DND-41 (cell line): ENCODE measurements at regions not wholly inside any gene's neighbourhood (a gene's known extent, or its start where the extent isn't known, plus 50 kb on each side); places are given as distances from the start of the nearest gene placed in this dataset.

Experiments
- ATAC-seq: fragments of 200-7000 bp; cut with Tn5 transposase; 3 replicates; pipeline ENCODE4 v1.9.1; 2021; ENCODE audit warnings: low read depth; ENCODE audit not compliant: insufficient read depth
- DNase-seq: peaks from one replicate; pipeline ENCODE4 v3.0.0-alpha.2; 2020
- H2AFZ ChIP-seq: 2 replicates; pipeline ENCODE4 v1.6.0; 2012; ENCODE audit warnings: low read depth, low read length
- H3K27ac ChIP-seq: 2 replicates; pipeline ENCODE4 v1.5.1; 2012; ENCODE audit warnings: low read length, inconsistent platforms
- H3K27me3 ChIP-seq: fragments of 200-600 bp; sonication (generic); 2 replicates; pipeline ENCODE4 v1.6.0; 2012; ENCODE audit warnings: low read length, mild to moderate bottlenecking, inconsistent platforms; ENCODE audit not compliant: insufficient read depth, poor library complexity
- H3K36me3 ChIP-seq: 2 replicates; pipeline ENCODE4 v1.5.1; 2012; ENCODE audit warnings: low read length, inconsistent platforms; ENCODE audit not compliant: insufficient read depth
- H3K4me1 ChIP-seq: 2 replicates; pipeline ENCODE4 v1.5.1; 2012; ENCODE audit warnings: mild to moderate bottlenecking, low read length; ENCODE audit not compliant: insufficient read depth
- H3K4me2 ChIP-seq: 2 replicates; pipeline ENCODE4 v1.6.0; 2012; ENCODE audit warnings: mild to moderate bottlenecking, moderate library complexity, low read length, inconsistent platforms; ENCODE audit not compliant: insufficient read depth
- H3K4me3 ChIP-seq, 2 experiments: fragments of 200-600 bp in 1 of 2; shearing (Covaris generic) in 1 of 2; 2 replicates each; pipeline ENCODE4 v1.5.1; 2012 to 2016; ENCODE audit warnings: inconsistent platforms in 2 of 2, low read length in 2 of 2, mild to moderate bottlenecking in 2 of 2, low read depth in 1 of 2, moderate library complexity in 1 of 2
- H3K79me2 ChIP-seq: 2 replicates; pipeline ENCODE4 v1.6.0; 2012; ENCODE audit warnings: low read length, inconsistent platforms; ENCODE audit not compliant: insufficient read depth
- H3K9ac ChIP-seq: 2 replicates; pipeline ENCODE4 v1.6.0; 2012; ENCODE audit warnings: low read depth, mild to moderate bottlenecking, inconsistent platforms, low read length, moderate library complexity
- H3K9me3 ChIP-seq: 2 replicates; pipeline ENCODE4 v1.5.1; 2012; ENCODE audit warnings: low read length, moderate library complexity, mild to moderate bottlenecking, inconsistent platforms; ENCODE audit not compliant: insufficient read depth, severe bottlenecking
- H4K20me1 ChIP-seq: 2 replicates; pipeline ENCODE4 v1.6.0; 2012; ENCODE audit warnings: low read length; ENCODE audit not compliant: insufficient read depth
- CTCF ChIP-seq: IDR thresholded peaks from 2 replicates; pipeline ENCODE4 v1.5.1; 2012; ENCODE audit warnings: borderline replicate concordance, low read length, moderate library complexity, mild to moderate bottlenecking; ENCODE audit not compliant: poor library complexity, severe bottlenecking; ENCODE audit errors: extremely low read depth
- EZH2 ChIP-seq: IDR thresholded peaks from 3 replicates; pipeline ENCODE4 v1.6.1; 2012; ENCODE audit warnings: borderline replicate concordance, low read depth, mild to moderate bottlenecking, moderate library complexity, low read length, inconsistent platforms; ENCODE audit not compliant: severe bottlenecking

GRCh38 chr9:25891527-25891926 lies 213.3 kb upstream of the TUSC1 start:
- Histone ChIP-seq H4K20me1 (no peaks in the 10 kb centered on the region), H3K27ac (no peak overlapping the region), H3K27me3 (no peaks in the 10 kb centered on the region), H3K9ac (no peak overlapping the region), H3K9me3 (no peaks in the 10 kb centered on the region), H3K4me3 (no peak overlapping the region), H3K4me2 (no peak overlapping the region), H3K36me3 (no peaks in the 10 kb centered on the region), H3K79me2 (no peaks in the 10 kb centered on the region), H2AFZ (no peak overlapping the region), H3K4me1 (no peaks in the 10 kb centered on the region)
- no peak for TF ChIP-seq CTCF
- ATAC-seq = no peak
- no peak for DNase-seq

GRCh38 chr9:25889661-25890060 lies 211.4 kb upstream of the TUSC1 start:
- Histone ChIP-seq H3K4me1 (no peaks in the 10 kb centered on the region), H3K4me2 (no peak overlapping the region), H3K79me2 (no peaks in the 10 kb centered on the region), H3K27ac (no peak overlapping the region), H2AFZ (no peak overlapping the region), H3K27me3 (no peaks in the 10 kb centered on the region), H4K20me1 (no peaks in the 10 kb centered on the region), H3K9ac (no peak overlapping the region), H3K36me3 (no peaks in the 10 kb centered on the region), H3K4me3 (no peak overlapping the region), H3K9me3 (no peaks in the 10 kb centered on the region)
- ATAC-seq = no peak
- TF ChIP-seq CTCF (no peak), EZH2 (no peak)
- DNase-seq = no peak

GRCh38 chr9:25876248-25876647 lies 198.0 kb upstream of the TUSC1 start:
- ATAC-seq (no peak), DNase-seq (no peak)
- Histone ChIP-seq H3K27me3 (no peaks in the 10 kb centered on the region), H3K4me1 (no peaks in the 10 kb centered on the region), H3K4me2 (no peak overlapping the region), H4K20me1 (no peaks in the 10 kb centered on the region), H2AFZ (no peak overlapping the region), H3K9ac (no peak overlapping the region), H3K4me3 (no peak overlapping the region), H3K79me2 (no peaks in the 10 kb centered on the region), H3K36me3 (no peaks in the 10 kb centered on the region), H3K9me3 (no peaks in the 10 kb centered on the region), H3K27ac (no peak overlapping the region)
- TF ChIP-seq EZH2 (no peak), CTCF (no peak)

GRCh38 chr9:25864509-25864908 lies 186.3 kb upstream of the TUSC1 start:
- Histone ChIP-seq H2AFZ (no peak overlapping the region), H3K4me2 (no peak overlapping the region), H3K36me3 (no peaks in the 10 kb centered on the region), H3K27me3 (no peaks in the 10 kb centered on the region), H3K79me2 (no peaks in the 10 kb centered on the region), H3K4me1 (no peaks in the 10 kb centered on the region), H3K4me3 (no peak overlapping the region), H3K9ac (no peak overlapping the region), H3K27ac (no peak overlapping the region), H4K20me1 (no peaks in the 10 kb centered on the region), H3K9me3 (no peaks in the 10 kb centered on the region)
- TF ChIP-seq CTCF (no peak), EZH2 (no peak)
- no peak for DNase-seq
- ATAC-seq = no peak
